WERI-Rb-1 (cell line): ENCODE measurements at regions not wholly inside any gene's neighbourhood (a gene's known extent, or its start where the extent isn't known, plus 50 kb on each side); places are given as distances from the start of the nearest gene placed in this dataset.

Experiments
- DNase-seq: peaks from one replicate; pipeline ENCODE4 v3.0.0-alpha.2; 2020
- H3K27ac ChIP-seq: fragments of 250-450 bp; sonication (Bioruptor Pico); 2 replicates; pipeline ENCODE4 v1.5.1; 2020; ENCODE audit warnings: mild to moderate bottlenecking, moderate library complexity
- H3K27me3 ChIP-seq: fragments of 250-450 bp; sonication (Bioruptor Pico); 2 replicates; pipeline ENCODE4 v1.5.1; 2021; ENCODE audit warnings: mild to moderate bottlenecking, low read depth, moderate library complexity; ENCODE audit not compliant: insufficient read depth, severe bottlenecking
- H3K36me3 ChIP-seq: fragments of 250-450 bp; sonication (Bioruptor Pico); 2 replicates; pipeline ENCODE4 v1.5.1; 2020; ENCODE audit warnings: mild to moderate bottlenecking, moderate library complexity
- H3K4me3 ChIP-seq: 2 replicates; pipeline ENCODE4 v1.5.1; 2011; ENCODE audit warnings: low read depth, mild to moderate bottlenecking, control low read depth, low read length
- H3K9me3 ChIP-seq: fragments of 250-450 bp; sonication (Bioruptor Pico); 2 replicates; pipeline ENCODE4 v1.5.1; 2021; ENCODE audit warnings: mild to moderate bottlenecking, moderate library complexity; ENCODE audit not compliant: severe bottlenecking
- TF ChIP-seq, protein P1 (sequence below): IDR thresholded peaks from 2 replicates; pipeline ENCODE4 v1.5.1; 2011; ENCODE audit warnings: low read depth, mild to moderate bottlenecking, control low read depth, inconsistent platforms, low read length

GRCh38 chr5:106566031-106566430 lies 1104.7 kb downstream of the EFNA5 start:
- no peak for DNase-seq
- H3K27ac ChIP-seq: no peak overlapping the region
- H3K9me3 ChIP-seq: no peaks in the 10 kb centered on the region
- no peaks in the 10 kb centered on the region for H3K27me3 ChIP-seq
- H3K4me3 ChIP-seq: no peak overlapping the region
- H3K36me3 ChIP-seq: no peaks in the 10 kb centered on the region
- TF ChIP-seq, protein P1, sequence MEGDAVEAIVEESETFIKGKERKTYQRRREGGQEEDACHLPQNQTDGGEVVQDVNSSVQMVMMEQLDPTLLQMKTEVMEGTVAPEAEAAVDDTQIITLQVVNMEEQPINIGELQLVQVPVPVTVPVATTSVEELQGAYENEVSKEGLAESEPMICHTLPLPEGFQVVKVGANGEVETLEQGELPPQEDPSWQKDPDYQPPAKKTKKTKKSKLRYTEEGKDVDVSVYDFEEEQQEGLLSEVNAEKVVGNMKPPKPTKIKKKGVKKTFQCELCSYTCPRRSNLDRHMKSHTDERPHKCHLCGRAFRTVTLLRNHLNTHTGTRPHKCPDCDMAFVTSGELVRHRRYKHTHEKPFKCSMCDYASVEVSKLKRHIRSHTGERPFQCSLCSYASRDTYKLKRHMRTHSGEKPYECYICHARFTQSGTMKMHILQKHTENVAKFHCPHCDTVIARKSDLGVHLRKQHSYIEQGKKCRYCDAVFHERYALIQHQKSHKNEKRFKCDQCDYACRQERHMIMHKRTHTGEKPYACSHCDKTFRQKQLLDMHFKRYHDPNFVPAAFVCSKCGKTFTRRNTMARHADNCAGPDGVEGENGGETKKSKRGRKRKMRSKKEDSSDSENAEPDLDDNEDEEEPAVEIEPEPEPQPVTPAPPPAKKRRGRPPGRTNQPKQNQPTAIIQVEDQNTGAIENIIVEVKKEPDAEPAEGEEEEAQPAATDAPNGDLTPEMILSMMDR: no peak

- DNase-seq: no peak
- TF ChIP-seq, protein P1: no peak
- no peak overlapping the region for H3K27ac ChIP-seq
Observed at GRCh38 chr5:106545325-106545724, 1125.4 kb downstream of the EFNA5 start.

GRCh38 chr5:106543330-106543729 lies 1127.4 kb downstream of the EFNA5 start:
- TF ChIP-seq, protein P1: no peak
- H3K27me3 ChIP-seq: no peaks in the 10 kb centered on the region
- no peaks in the 10 kb centered on the region for H3K36me3 ChIP-seq
- no peaks in the 10 kb centered on the region for H3K9me3 ChIP-seq
- DNase-seq: no peak
- no peak overlapping the region for H3K27ac ChIP-seq
- H3K4me3 ChIP-seq: no peak overlapping the region

More at GRCh38 chr5:106545325-106545724, 1125.4 kb downstream of the EFNA5 start:
- H3K36me3 ChIP-seq: no peaks in the 10 kb centered on the region
- no peaks in the 10 kb centered on the region for H3K27me3 ChIP-seq
- H3K9me3 ChIP-seq: no peaks in the 10 kb centered on the region
- no peak overlapping the region for H3K4me3 ChIP-seq

- no peak for DNase-seq
- TF ChIP-seq, protein P1: no peak
- Histone ChIP-seq H3K4me3 (no peak overlapping the region), H3K27ac (no peak overlapping the region), H3K36me3 (no peaks in the 10 kb centered on the region), H3K9me3 (no peaks in the 10 kb centered on the region), H3K27me3 (no peaks in the 10 kb centered on the region)
Observed at GRCh38 chr5:106530150-106530549, 1140.6 kb downstream of the EFNA5 start.

DNA sequence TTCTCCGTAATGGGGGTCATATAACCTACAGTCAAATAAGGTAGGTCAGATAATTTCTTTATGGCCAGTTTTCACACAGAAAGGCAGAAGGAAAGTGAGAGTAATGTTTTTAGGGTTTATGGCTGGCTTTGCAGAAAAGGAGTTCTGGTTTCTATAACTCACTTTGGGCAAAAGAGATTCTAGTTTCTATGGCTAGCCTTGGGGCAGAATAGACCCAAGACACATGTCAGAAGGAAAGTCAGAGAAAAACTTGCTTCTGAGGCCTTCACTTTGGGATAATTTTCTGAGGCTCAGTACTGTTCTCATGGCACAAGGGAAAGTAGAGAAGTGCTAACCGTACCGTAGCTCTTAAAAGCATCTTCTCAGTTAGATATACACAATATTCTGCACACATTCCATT lies 1145.3 kb downstream of the EFNA5 start:
- no peak overlapping the region for H3K27ac ChIP-seq
- H3K9me3 ChIP-seq: no peaks in the 10 kb centered on the region
- H3K27me3 ChIP-seq: no peaks in the 10 kb centered on the region
- DNase-seq: no peak
- H3K36me3 ChIP-seq: no peaks in the 10 kb centered on the region
- TF ChIP-seq, protein P1: no peak
- no peak overlapping the region for H3K4me3 ChIP-seq

DNA sequence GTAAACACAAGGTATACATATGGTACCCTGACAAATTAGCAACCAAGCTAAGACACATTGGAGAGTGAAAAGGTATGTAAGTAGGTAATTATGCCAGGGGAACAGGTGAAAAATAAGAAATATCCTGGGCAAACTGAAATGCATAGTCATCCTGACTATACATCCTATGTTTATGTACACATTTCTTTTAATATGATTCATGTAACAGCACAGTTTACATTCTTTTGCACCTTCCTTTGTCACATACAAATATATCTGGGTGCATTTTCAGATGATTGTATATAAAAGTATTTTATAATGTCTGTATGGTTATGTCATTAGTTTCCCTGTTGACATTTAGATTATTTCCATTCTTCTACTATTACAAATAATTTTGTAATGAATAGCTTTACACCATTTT lies 1146.9 kb downstream of the EFNA5 start:
- Histone ChIP-seq H3K36me3 (no peaks in the 10 kb centered on the region), H3K27ac (no peak overlapping the region), H3K4me3 (no peak overlapping the region), H3K27me3 (no peaks in the 10 kb centered on the region), H3K9me3 (no peaks in the 10 kb centered on the region)
- DNase-seq: no peak
- TF ChIP-seq, protein P1: no peak
